GM12865 (cell line): ENCODE measurements at regions not wholly inside any gene's neighbourhood (a gene's known extent, or its start where the extent isn't known, plus 50 kb on each side); places are given as distances from the start of the nearest gene placed in this dataset.

Experiments
- DNase-seq: peaks from one replicate; pipeline ENCODE4 v3.0.0; 2010; ENCODE audit warnings: low read depth
- H3K4me3 ChIP-seq: 2 replicates; pipeline ENCODE4 v1.5.1; 2011; ENCODE audit warnings: mild to moderate bottlenecking, low read depth, low read length, control low read depth
- CTCF ChIP-seq: IDR thresholded peaks from 2 replicates; pipeline ENCODE4 v1.5.1; 2011; ENCODE audit warnings: low read length, control low read depth, low read depth, inconsistent platforms; ENCODE audit not compliant: insufficient read depth; ENCODE audit errors: missing control alignments

- no peak for DNase-seq
- no peak for TF ChIP-seq CTCF
Measured at GRCh38 chr19:31668921-31669320, 319.7 kb upstream of the TSHZ3 start.

GRCh38 chr19:31670931-31671330, 321.7 kb upstream of the TSHZ3 start:
- TF ChIP-seq CTCF: no peak
- DNase-seq: no peak
- no peak overlapping the region for H3K4me3 ChIP-seq

More at GRCh38 chr19:31668921-31669320, 319.7 kb upstream of the TSHZ3 start:
- no peak overlapping the region for H3K4me3 ChIP-seq

- DNase-seq: no peak
- no peak overlapping the region for H3K4me3 ChIP-seq
- no peak for TF ChIP-seq CTCF
Measured at GRCh38 chr19:31671411-31672035, 322.3 kb upstream of the TSHZ3 start.

GRCh38 chr19:31674503-31675192, 325.4 kb upstream of the TSHZ3 start:
- TF ChIP-seq CTCF: no peak
- H3K4me3 ChIP-seq: no peak overlapping the region
- no peak for DNase-seq

- DNase-seq: no peak
- no peak overlapping the region for H3K4me3 ChIP-seq
Measured at GRCh38 chr19:31675193-31675913, 326.1 kb upstream of the TSHZ3 start.

More at GRCh38 chr19:31675193-31675913, 326.1 kb upstream of the TSHZ3 start:
- no peak for TF ChIP-seq CTCF
